Right ventricle myocardium inferior (tissue), 1 donor: ENCODE measurements at regions not wholly inside any gene's neighbourhood (a gene's known extent, or its start where the extent isn't known, plus 50 kb on each side); places are given as distances from the start of the nearest gene placed in this dataset.
"Not testable (repeated sequence)": the region's sequence is repeated elsewhere in the genome, so short reads cannot be mapped to it uniquely, and the experiment has no call there.

Experiments used
- ATAC-seq: fragments of 200-7000 bp; cut with Tn5 transposase; one replicate; pipeline ENCODE4 v1.9.1; 2020; ENCODE audit warnings: mild to moderate bottlenecking, moderate library complexity
- DNase-seq: peaks from one replicate; pipeline ENCODE4 v3.0.0; 2021; ENCODE audit errors: missing footprints
- intact Hi-C: fragments of 100-400 bp; cut with DNase I; formaldehyde crosslinking; loops from one replicate; pipeline ENCODE4 v1.11.0; 2022
- donor health status: DM: no; HTN: yes; CAD: no; lungs with severe emphysema.

DNA sequence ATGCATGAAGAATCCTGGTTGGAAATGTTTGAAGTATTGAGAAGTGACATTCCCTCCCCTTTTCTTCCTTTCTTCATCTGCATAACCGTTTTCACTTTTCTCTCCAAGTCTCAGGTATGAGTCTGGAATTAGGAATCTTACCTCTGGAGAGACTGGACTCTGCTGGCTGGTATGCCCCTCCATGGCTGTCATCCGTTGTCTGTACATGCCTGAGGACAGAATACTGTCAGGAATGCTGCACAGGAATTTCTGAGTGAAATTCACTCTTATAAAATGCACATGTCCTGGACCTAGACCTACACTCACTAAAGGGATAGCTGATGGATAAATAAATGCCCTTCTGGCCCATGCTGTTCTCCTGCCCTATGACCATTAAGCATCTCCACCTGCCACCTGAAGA, 179.5 kb downstream of the MSN start:
- ATAC-seq = no peak
- DNase-seq = no peak
- intact Hi-C loops = no loop called here

GRCh38 chrX:65841263-65841662, 173.8 kb downstream of the MSN start:
- DNase-seq (no peak), ATAC-seq (no peak)
- intact Hi-C loops = no loop called here

DNA sequence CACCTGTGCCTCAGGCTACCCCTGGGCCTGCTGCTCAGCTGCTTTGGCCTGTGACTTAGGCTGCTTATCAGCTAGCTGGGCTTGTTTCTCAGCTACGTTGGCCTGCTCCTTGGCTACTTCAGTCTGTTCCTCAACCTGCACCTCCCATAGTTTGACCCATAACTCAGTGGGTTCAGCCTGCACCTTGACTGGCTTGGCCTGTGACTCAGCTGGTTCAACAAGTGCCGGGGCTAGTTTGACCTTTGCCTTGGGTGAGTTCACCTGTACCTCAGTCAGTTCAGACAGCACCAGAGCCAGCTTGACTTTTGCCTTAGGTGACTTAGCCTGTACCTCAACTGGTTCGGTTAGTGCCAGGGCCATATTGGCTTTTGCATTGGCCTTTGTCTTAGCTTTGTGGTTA, 171.2 kb downstream of the MSN start:
- ATAC-seq (no peak), DNase-seq (no peak)
- intact Hi-C loops = no loop called here

GRCh38 chrX:65837875-65838549, 170.6 kb downstream of the MSN start:
- no peak for DNase-seq
- intact Hi-C loops = no loop called here
- no peak for ATAC-seq

GRCh38 chrX:65831268-65831667, 163.8 kb downstream of the MSN start:
- intact Hi-C loops = no loop called here
- no peak for ATAC-seq
- DNase-seq = no peak

DNA sequence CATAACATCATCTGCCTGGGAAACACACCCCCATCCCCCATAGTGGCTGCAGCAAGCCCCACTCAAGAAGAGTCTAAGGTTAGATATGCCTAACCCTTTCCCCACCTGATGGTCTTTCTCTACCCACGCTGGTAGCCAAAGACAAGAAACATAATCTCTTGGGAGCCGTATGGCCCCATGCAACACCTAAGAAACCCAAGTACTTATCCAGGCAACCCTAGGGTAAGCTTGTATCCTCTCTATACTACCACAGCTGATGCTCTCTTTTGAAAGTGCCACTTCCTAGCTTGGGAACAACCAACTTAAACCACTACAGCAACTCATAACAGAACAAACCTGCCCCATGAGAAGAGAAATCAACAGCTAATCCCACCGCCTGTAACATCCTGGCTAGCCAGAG, 161.1 kb downstream of the MSN start:
- ATAC-seq (no peak), DNase-seq (no peak)
- intact Hi-C loops = no loop called here

DNA sequence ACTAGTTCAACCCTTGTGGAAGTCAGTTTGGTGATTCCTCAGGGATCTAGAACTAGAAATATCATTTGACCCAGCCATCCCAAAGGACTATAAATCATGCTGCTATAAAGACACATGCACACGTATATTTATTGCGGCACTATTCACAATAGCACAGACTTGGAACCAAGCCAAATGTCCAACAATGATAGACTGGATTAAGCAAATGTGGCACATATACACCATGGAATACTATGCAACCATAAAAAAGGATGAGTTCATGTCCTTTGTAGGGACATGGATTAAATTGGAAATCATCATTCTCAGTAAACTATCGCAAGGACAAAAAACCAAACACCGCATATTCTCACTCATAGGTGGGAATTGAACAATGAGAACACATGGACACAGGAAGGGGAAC, 157.8 kb downstream of the MSN start:
- ATAC-seq, DNase-seq, intact Hi-C loops: not testable (repeated sequence)

GRCh38 chrX:65821721-65822496, 154.5 kb downstream of the MSN start:
- peak; percentile 60 for ATAC-seq
- intact Hi-C loops = no loop called here
- DNase-seq = peak; percentile 75

- ATAC-seq, intact Hi-C loops, DNase-seq: not testable (repeated sequence)
These were observed 152.5 kb downstream of the MSN start for GRCh38 chrX:65819983-65820382.

- ATAC-seq = no peak
- intact Hi-C loops = no loop called here
- DNase-seq = no peak
These were observed 145.8 kb downstream of the MSN start for GRCh38 chrX:65813245-65813644.

GRCh38 chrX:65811558-65812228, 144.2 kb downstream of the MSN start:
- no peak for DNase-seq
- no peak for ATAC-seq
- intact Hi-C loops = no loop called here
